ENCODE measurements at regions not wholly inside any gene's neighbourhood (a gene's known extent, or its start where the extent isn't known, plus 50 kb on each side); places are given as distances from the start of the nearest gene placed in this dataset.

GRCh38 chr14:94717808-94718207 is 52.1 kb downstream of the GSC start:
- no peak for DNase-seq (ENCODE audit: low spot score)

- DNase-seq (ENCODE audit: low spot score): no peak
These were observed 52.9 kb downstream of the GSC start for GRCh38 chr14:94716976-94717375.

GRCh38 chr14:94713115-94713514 is 56.8 kb downstream of the GSC start:
- DNase-seq (ENCODE audit: low spot score): no peak

- no peak for DNase-seq (ENCODE audit: low spot score)
These were observed 59.2 kb downstream of the GSC start for GRCh38 chr14:94710731-94711130.

GRCh38 chr14:94707494-94707893 is 62.4 kb downstream of the GSC start:
- no peak for DNase-seq (ENCODE audit: low spot score)

- no peak for DNase-seq (ENCODE audit: low spot score)
These were observed 63.8 kb downstream of the GSC start for GRCh38 chr14:94706133-94706532.

GRCh38 chr14:94702629-94703028 is 67.3 kb downstream of the GSC start:
- DNase-seq (ENCODE audit: low spot score): no peak

- no peak for DNase-seq (ENCODE audit: low spot score)
These were observed 68.0 kb downstream of the GSC start for GRCh38 chr14:94701861-94702370.

GRCh38 chr14:94700336-94700735 is 69.6 kb downstream of the GSC start:
- no peak for DNase-seq (ENCODE audit: low spot score)

- no peak for DNase-seq (ENCODE audit: low spot score)
These were observed 70.1 kb downstream of the GSC start for GRCh38 chr14:94699831-94700230.

- DNase-seq (ENCODE audit: low spot score): no peak
These were observed 71.9 kb downstream of the GSC start for GRCh38 chr14:94697773-94698556.

- no peak for DNase-seq (ENCODE audit: low spot score)
These were observed 73.4 kb downstream of the GSC start for GRCh38 chr14:94696518-94696917.

- no peak for DNase-seq (ENCODE audit: low spot score)
These were observed 74.7 kb downstream of the GSC start for GRCh38 chr14:94695231-94695630.

GRCh38 chr14:94691660-94692034 is 78.3 kb downstream of the GSC start:
- DNase-seq (ENCODE audit: low spot score): no peak

GRCh38 chr14:94690896-94691659 is 78.8 kb downstream of the GSC start:
- no peak for DNase-seq (ENCODE audit: low spot score)

- no peak for DNase-seq (ENCODE audit: low spot score)
These were observed 78.3 kb downstream of the SERPINA3 start for GRCh38 chr14:94690486-94690885.

GRCh38 chr14:94689985-94690400 is 77.8 kb downstream of the SERPINA3 start:
- no peak for DNase-seq (ENCODE audit: low spot score)

GRCh38 chr14:94689218-94689984 is 77.2 kb downstream of the SERPINA3 start:
- peak; percentile 28 for DNase-seq (ENCODE audit: low spot score)

- no peak for DNase-seq (ENCODE audit: low spot score)
These were observed 74.4 kb downstream of the SERPINA3 start for GRCh38 chr14:94686511-94687160.

- DNase-seq (ENCODE audit: low spot score): no peak
These were observed 73.7 kb downstream of the SERPINA3 start for GRCh38 chr14:94685681-94686485.

- DNase-seq (ENCODE audit: low spot score): no peak
These were observed 73.0 kb downstream of the SERPINA3 start for GRCh38 chr14:94685166-94685581.

Data from pons (tissue), 1 donor.